ENCODE measurements at regions not wholly inside any gene's neighbourhood (a gene's known extent, or its start where the extent isn't known, plus 50 kb on each side); places are given as distances from the start of the nearest gene placed in this dataset.

- no peak for TF ChIP-seq CTCF (IDR thresholded peaks at IDR 0.05; ENCODE audit: low read depth, low read length, missing control alignments)
- in situ Hi-C loops (cut with HindIII; ENCODE audit: low sequenced_read_pairs) = no loop called here
Measured at GRCh38 chr17:72004011-72004427, 116.8 kb upstream of the SOX9 start.

GRCh38 chr17:72004611-72005331 is 116.0 kb upstream of the SOX9 start:
- in situ Hi-C loops (cut with HindIII; ENCODE audit: low sequenced_read_pairs) = no loop called here
- DNase-seq (ENCODE audit: low read depth) = no peak
- TF ChIP-seq CTCF (IDR thresholded peaks at IDR 0.05; ENCODE audit: low read depth, low read length, missing control alignments) = no peak
- no peak overlapping the region for H3K4me3 ChIP-seq (ENCODE audit: low read depth, low read length)

More at GRCh38 chr17:72004011-72004427, 116.8 kb upstream of the SOX9 start:
- no peak overlapping the region for H3K4me3 ChIP-seq (ENCODE audit: low read depth, low read length)
- DNase-seq (ENCODE audit: low read depth) = no peak

- no peak for DNase-seq (ENCODE audit: low read depth)
- in situ Hi-C loops (cut with HindIII; ENCODE audit: low sequenced_read_pairs) = no loop called here
- no peak for TF ChIP-seq CTCF (IDR thresholded peaks at IDR 0.05; ENCODE audit: low read depth, low read length, missing control alignments)
- H3K4me3 ChIP-seq (ENCODE audit: low read depth, low read length) = no peak overlapping the region
Measured at GRCh38 chr17:72005332-72006163, 115.3 kb upstream of the SOX9 start.

GRCh38 chr17:72008236-72008876 is 112.5 kb upstream of the SOX9 start:
- no peak overlapping the region for H3K4me3 ChIP-seq (ENCODE audit: low read depth, low read length)
- no peak for DNase-seq (ENCODE audit: low read depth)
- in situ Hi-C loops (cut with HindIII; ENCODE audit: low sequenced_read_pairs) = no loop called here
- TF ChIP-seq CTCF (IDR thresholded peaks at IDR 0.05; ENCODE audit: low read depth, low read length, missing control alignments) = no peak

- TF ChIP-seq CTCF (IDR thresholded peaks at IDR 0.05; ENCODE audit: low read depth, low read length, missing control alignments) = no peak
- in situ Hi-C loops (cut with HindIII; ENCODE audit: low sequenced_read_pairs) = no loop called here
- DNase-seq (ENCODE audit: low read depth) = no peak
- no peak overlapping the region for H3K4me3 ChIP-seq (ENCODE audit: low read depth, low read length)
Measured at GRCh38 chr17:72011561-72011960, 109.3 kb upstream of the SOX9 start.

GRCh38 chr17:72021417-72022041 is 99.3 kb upstream of the SOX9 start:
- DNase-seq (ENCODE audit: low read depth) = no peak
- TF ChIP-seq CTCF (IDR thresholded peaks at IDR 0.05; ENCODE audit: low read depth, low read length, missing control alignments) = no peak
- H3K4me3 ChIP-seq (ENCODE audit: low read depth, low read length) = no peak overlapping the region
- in situ Hi-C loops (cut with HindIII; ENCODE audit: low sequenced_read_pairs) = loop anchor here (5.0 kb wide), 1 partner anchor 34 kb away; no protein-coding TSS in a partner anchor

All from astrocyte of the cerebellum (primary cell).